Activated T-cell treated with anti-CD3 and anti-CD28 coated beads, Interleukin-2, amount 50 U/mL, for 1 hour (primary cell): ENCODE measurements at regions not wholly inside any gene's neighbourhood (a gene's known extent, or its start where the extent isn't known, plus 50 kb on each side); places are given as distances from the start of the nearest gene placed in this dataset.
A peak's percentile ranks its signal among the peaks of the same experiment; 100 is the strongest.
"Not testable (repeated sequence)": the region's sequence is repeated elsewhere in the genome, so short reads cannot be mapped to it uniquely, and the experiment has no call there.

Experiments
- DNase-seq: peaks from one replicate; pipeline ENCODE4 v3.0.0-alpha.2; 2020

DNA sequence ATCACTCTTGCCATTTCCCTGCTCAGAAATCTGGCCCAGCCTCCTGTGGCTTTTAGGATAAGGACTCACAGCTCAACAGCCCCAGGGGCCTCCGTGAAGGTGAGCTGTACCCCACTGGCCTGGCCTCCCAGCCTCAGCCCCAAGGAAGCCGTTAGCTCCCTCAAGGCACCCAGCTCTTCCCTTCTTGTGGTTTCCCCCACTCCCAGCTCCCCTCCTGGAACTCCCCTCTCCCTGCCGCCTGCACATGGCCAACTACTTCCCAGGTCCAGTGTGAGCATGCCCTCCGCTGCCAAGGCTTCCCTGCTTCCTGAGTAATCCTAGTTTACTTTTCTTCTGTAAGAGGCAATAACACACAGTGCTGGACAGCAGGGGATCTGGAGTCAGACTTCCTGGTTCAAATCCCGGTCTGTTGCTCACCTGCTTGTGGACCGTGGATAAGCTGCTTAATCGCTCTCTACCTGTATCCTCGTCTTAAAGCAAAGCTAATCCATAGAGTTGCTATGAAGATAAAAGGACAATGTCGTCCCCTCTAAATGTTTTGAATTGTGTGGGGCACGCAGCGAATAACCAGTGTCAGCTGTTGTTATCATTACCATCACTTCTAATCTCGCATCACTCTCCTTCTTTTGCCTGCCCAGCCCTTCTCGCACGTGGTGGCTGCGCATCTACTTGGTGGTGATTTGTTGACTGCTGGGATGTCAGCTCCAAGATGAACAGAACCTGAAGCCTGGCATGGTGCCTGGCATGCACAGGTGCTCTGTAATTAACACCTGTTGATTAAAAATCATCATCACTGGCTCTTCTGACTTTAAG is 86.6 kb downstream of the C5orf15 start:
- no peak for DNase-seq

DNA sequence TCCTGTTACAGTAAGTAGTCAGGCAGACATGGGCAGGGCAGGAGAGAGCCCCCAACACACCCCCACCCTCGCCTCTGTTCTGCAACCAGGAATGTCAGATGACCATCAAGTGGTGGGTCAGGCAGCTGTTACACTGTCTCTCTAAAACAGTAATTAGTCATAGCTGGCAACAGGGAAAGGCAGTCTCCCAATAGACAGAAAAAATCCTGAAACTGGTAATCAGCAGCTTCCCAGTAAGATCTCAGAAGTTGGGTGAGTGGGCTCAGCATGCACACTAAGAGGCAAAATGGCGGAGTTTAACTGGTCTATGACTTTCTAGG is 90.2 kb downstream of the C5orf15 start:
- no peak for DNase-seq

GRCh38 chr5:133877351-133878235 is 90.8 kb downstream of the C5orf15 start:
- DNase-seq = no peak

DNA sequence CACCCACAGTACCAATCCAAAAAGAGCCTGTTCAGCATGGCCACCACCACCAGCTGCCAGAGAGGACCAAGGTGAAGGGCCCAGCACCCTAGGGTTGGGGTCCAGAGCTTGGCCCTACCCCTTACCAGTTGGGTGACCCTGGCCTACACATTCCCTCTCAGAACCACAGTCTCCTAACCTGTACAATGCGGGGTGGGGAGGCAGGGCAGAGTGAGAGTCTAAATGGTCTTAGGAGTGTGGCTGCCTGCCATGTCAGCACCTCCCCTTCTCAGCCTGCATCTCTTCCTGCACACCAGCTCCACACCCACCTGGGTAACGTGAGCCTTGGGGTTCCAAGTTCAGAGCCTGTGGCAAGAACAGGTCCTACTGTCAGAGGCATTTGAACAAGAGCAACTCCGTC is 92.2 kb downstream of the C5orf15 start:
- no peak for DNase-seq

- no peak for DNase-seq
These were observed 93.2 kb downstream of the C5orf15 start for GRCh38 chr5:133875179-133875578.

- no peak for DNase-seq
These were observed 95.0 kb downstream of the C5orf15 start for GRCh38 chr5:133873449-133873848.

DNA sequence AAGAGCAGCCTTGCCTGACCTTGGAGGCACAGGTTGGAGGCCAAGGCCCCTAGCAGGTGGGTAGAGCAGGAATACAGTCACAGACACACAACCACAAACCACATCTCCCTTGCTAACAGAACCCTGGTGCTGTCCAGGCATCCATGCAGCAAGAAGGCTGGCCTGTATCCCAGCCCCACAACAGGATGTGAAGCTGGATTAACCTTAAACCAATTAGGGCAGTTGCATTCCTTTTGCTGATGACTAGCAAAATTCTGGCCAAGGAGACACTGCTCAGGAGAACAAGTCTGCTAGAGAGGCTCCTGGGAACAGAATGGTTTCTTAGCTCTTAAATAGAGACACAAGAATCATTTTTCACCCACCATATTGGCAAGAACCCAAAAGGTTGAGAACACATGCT is 97.8 kb downstream of the C5orf15 start:
- no peak for DNase-seq

- no peak for DNase-seq
These were observed 98.7 kb downstream of the C5orf15 start for GRCh38 chr5:133869519-133870335.

- DNase-seq = peak; percentile 68
These were observed 99.4 kb downstream of the C5orf15 start for GRCh38 chr5:133868946-133869518.

DNA sequence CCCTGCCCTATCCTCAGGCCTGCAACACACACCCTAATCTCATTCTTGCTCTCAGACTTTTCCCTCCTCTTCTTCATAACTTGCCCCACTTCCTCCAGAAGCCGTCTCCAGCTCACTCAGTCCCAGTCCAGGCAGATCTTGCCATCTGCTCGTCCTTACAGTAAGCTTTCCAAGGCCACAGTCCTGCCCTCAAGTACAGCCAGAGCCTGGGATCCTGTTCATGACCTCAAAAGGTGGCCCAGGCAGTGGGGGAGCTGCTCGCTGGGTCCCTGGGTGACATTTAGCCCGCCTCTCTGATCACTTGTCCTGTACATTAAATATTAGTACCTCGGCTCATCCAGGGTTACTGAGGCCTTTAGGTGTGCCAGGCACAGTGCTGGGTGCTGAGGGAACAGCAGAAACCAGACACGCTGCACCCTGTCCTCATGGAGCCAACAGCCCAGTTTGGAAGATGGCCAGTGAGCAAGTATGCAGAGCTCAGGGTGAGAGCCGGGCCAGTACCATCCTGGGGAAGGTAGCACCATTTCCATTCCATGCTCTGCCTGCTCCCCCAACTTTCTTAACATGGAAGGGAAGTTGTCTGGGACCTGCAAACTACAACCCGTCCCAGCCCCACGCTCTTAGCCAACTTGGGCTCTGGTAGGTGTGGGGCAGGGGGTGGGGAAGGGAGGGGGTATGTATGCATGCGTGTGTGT is 100.4 kb downstream of the C5orf15 start:
- no peak for DNase-seq

- no peak for DNase-seq
These were observed 101.1 kb downstream of the C5orf15 start for GRCh38 chr5:133867341-133867740.

GRCh38 chr5:133866903-133867245 is 101.6 kb downstream of the C5orf15 start:
- no peak for DNase-seq

- no peak for DNase-seq
These were observed 102.1 kb downstream of the C5orf15 start for GRCh38 chr5:133866160-133866902.

DNA sequence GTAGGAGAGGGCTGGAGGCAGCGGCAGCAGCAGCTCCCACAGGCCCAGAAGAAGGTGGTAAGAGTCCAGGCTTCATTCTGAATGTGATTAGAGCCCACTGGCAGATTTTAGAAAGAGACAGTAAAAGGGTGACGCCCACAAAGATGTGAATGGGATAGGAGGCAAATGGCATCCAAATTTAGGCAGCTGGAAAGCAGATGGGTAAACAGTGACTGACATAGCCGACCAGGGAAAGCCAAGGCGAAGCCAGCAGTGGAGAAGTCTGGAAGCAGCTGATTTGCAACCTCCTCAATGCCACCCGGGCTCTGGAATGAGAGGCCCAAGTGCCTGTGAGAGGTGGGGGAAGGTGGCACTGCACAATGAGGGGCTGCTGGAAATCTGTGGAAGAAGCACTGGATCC is 103.3 kb downstream of the C5orf15 start:
- DNase-seq = no peak

GRCh38 chr5:133864711-133865110 is 103.7 kb downstream of the C5orf15 start:
- no peak for DNase-seq

- no peak for DNase-seq
These were observed 104.4 kb downstream of the C5orf15 start for GRCh38 chr5:133863857-133864585.

DNA sequence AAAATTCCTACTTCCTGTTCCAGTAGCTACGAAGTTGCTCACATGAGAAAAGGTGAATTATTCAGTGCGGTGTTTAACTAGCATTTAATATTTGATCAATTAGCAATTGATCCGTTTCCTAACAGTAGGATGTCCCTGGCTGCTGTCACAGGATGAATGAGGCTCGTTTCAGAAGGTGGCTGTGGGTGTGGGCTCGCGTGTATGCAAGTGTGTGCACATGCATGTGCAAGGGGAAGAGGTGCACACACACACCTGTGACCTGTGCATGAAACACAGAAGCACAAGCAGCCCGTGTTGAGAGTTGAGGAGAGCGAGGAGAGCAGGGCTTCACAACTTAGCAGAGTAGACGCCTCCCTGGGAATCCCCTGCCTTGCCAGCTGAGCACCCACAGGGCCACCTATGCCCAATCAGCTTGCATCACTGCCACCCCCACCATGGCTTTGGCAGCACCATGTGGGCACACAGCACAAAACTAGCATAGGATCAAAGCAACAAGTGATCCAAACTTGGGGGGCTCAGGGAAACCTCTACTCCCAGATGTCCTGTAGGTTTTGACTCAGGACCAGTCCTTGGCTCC is 107.2 kb downstream of the C5orf15 start:
- DNase-seq = no peak

DNA sequence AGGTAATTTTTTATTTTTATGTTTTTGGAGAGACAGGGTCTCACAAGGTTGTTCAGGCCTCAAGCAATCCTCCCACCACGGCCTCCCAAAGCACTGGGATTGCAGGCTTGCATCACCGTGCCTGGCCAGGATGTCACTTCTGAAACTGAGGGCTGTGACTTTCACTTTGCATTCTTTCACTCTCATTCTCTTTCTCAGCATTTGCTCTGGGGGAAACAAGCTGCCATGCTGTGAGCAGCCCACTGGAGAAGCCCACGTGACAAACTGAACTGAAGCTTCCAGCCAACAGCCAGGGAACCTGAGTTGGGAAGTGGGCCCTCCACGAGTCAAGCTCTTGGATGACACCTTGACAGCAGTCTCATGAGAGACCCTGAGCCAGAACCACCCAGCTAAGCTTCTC is 109.4 kb downstream of the C5orf15 start:
- DNase-seq = no peak

DNA sequence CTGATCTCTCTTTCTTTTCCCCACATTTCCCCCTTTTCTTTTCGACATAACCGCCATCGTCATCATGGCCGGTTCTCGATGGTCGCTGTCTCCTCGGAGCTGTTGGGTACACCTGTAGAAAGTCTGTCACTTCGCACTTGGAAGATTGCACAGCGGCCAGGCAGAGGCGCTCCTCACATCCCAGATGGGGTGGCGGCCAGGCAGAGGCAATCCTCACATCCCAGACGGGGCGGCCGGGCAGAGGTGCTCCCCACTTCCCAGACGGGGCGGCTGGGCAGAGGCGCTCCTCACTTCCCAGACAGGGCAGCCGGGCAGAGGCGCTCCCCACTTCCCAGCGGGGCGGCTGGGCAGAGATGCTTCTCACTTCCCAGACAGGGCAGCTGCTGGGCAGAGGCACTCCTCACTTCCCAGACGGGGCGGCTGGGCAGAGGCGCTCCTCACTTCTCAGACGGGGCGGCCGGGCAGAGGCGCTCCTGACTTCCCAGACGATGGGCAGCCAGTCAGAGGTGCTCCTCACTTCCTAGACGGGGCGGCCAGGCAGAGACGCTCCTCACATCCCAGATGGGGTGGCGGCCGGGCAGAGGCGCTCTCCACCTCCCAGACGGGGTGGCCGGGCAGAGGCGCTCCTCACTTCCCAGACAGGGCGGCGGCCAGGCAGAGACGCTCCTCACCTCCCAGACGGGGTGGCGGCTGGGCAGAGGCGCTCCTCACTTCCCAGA is 110.7 kb downstream of the C5orf15 start:
- not testable (repeated sequence) for DNase-seq

DNA sequence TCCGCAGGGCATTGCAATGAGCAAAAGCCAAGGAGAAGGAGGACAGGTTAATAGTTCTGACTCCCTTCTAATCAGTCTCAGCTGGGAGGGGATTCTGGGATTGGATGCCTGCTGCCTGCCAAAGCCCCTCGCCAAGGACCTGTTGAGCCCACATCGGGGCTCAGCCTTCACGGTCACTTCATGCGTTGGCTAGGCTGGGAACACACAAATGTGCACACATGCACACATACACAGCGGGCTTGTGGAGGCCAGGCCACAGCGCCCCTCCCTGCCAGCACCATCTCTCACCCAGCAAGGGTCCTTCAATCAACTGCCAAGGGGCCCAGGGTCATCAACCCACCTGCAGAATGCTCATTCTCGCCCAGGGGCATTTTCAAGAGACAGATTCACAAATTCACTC is 113.9 kb downstream of the C5orf15 start:
- DNase-seq = no peak
